ENCODE measurements at regions not wholly inside any gene's neighbourhood (a gene's known extent, or its start where the extent isn't known, plus 50 kb on each side); places are given as distances from the start of the nearest gene placed in this dataset.

DNA sequence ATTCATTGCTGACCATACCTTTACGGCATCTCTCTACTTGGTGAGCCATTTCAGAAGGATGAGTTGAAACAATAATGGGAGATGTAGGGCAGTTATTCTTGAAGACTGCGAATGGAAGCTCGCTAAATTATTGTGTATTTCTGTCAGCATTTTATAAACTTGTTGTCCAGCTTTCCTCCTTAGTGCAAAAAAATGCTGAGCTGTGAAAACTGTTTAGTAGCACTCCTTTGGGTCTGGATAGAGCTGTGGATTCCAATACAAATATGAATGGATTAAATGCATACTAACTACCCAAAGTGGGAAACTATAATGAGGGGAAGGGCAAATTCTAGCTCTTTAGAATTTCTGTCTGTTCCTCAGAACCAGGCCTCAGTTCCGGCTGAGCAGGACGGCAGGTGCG, 461.6 kb downstream of the TXNL1 start:
- H3K4me3 ChIP-seq (ENCODE audit: low read length), result no peak overlapping the region
- no peak overlapping the region for H3K9ac ChIP-seq (ENCODE audit: low read length)
- H3K27me3 ChIP-seq (ENCODE audit: control insufficient read depth, insufficient read depth, low read length), result no peaks in the 10 kb centered on the region
- H3K36me3 ChIP-seq (ENCODE audit: control insufficient read depth, low read depth, low read length), result no peaks in the 10 kb centered on the region
- H3K4me1 ChIP-seq (ENCODE audit: control insufficient read depth, low read depth, low read length), result peaks cover 12% of the 10 kb centered on the region
- H3K27ac ChIP-seq (ENCODE audit: low read length), result no peak overlapping the region
- H3K9me3 ChIP-seq (ENCODE audit: control insufficient read depth, low read depth, low read length), result no peaks in the 10 kb centered on the region

DNA sequence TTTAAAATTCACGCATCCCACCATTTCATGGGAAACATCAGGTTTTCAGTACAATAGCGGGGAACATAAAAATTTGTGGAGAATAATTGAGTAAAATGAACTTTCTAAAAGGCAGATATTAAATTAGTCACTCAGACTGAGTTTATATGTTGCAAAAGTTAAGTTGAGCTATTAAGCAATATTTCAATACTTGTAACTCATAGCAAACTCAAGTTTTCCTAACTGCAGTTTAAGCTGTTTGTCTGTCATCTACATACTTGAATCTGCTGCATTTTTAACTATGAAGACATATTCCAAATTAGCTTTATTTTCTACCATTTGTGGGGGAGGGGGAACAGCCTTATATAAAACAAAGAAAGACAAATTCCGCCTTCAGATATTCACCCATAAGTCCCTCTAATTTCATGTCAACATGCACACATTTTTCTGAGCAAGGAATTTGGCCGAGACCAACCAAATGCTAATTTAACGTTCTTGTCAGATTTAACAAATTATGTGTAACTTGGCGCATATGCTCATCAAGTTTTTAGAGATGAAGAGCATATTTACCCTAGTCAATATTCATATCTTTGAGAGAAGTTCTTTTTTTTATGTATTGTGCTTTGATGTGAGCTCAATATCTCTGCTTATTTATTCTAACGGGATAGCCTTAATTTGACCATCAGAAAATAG, 462.9 kb downstream of the TXNL1 start:
- no peak overlapping the region for H3K27ac ChIP-seq (ENCODE audit: low read length)
- no peaks in the 10 kb centered on the region for H3K27me3 ChIP-seq (ENCODE audit: control insufficient read depth, insufficient read depth, low read length)
- no peak overlapping the region for H3K4me3 ChIP-seq (ENCODE audit: low read length)
- no peaks in the 10 kb centered on the region for H3K9me3 ChIP-seq (ENCODE audit: control insufficient read depth, low read depth, low read length)
- no peaks in the 10 kb centered on the region for H3K36me3 ChIP-seq (ENCODE audit: control insufficient read depth, low read depth, low read length)
- H3K4me1 ChIP-seq (ENCODE audit: control insufficient read depth, low read depth, low read length), result peaks cover 12% of the 10 kb centered on the region
- no peak overlapping the region for H3K9ac ChIP-seq (ENCODE audit: low read length)

DNA sequence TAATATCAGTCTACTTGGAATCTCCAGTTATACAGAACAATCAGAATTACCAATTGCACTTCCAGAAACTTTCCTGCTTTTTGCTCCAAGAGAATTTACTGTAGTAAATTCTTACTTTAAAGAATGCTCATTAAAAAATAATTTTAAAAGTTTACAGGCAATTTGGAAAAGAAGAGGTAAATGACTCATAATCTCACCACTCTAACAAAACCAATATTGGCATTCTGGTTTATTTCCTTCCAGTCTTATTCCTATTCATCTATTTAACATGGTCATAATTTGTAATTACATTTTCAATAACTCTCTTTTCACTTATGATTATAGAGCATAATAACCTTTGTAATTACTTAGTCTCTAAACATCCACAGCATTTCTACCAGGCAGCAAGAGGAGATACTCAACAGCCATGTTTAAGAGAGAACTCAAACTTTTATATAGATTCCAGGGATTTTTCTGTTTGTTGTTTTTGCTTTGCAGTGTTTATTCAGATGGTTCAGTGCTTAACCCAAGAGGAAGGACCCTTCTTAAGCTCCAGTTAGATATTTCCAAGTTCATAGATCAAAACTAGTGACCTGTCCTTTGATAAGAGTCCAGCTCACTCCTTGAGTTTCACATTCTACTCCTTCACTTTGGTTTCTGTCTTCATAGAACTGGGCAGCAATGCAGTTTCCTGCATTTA, 464.7 kb downstream of the TXNL1 start:
- no peak overlapping the region for H3K27ac ChIP-seq (ENCODE audit: low read length)
- no peaks in the 10 kb centered on the region for H3K9me3 ChIP-seq (ENCODE audit: control insufficient read depth, low read depth, low read length)

DNA sequence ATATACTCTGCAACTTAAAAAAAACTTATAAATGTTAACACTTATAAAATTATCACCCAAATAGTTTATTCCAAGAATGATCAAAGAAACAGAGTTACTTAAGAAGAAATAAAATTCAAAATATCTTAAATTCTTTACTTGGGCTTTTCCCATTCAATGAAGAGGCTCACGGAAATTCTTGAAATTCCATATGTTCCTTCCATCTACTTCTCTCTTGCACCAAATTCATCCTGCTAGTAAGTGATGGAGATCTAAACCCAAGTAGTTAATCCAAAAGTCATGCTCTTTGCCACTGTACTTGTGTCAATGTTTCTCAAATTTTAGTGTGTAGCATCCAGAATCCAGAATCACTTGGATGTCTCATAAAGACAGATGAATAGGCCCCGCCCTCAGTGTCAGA, 465.9 kb downstream of the TXNL1 start:
- Histone ChIP-seq H3K27ac (ENCODE audit: low read length) (no peak overlapping the region), H3K36me3 (ENCODE audit: control insufficient read depth, low read depth, low read length) (no peaks in the 10 kb centered on the region), H3K27me3 (ENCODE audit: control insufficient read depth, insufficient read depth, low read length) (no peaks in the 10 kb centered on the region), H3K9ac (ENCODE audit: low read length) (no peak overlapping the region), H3K4me3 (ENCODE audit: low read length) (no peak overlapping the region), H3K9me3 (ENCODE audit: control insufficient read depth, low read depth, low read length) (no peaks in the 10 kb centered on the region), H3K4me1 (ENCODE audit: control insufficient read depth, low read depth, low read length) (peaks cover 22% of the 10 kb centered on the region)

More for the DNA sequence above, 464.7 kb downstream of the TXNL1 start:
- no peaks in the 10 kb centered on the region for H3K27me3 ChIP-seq (ENCODE audit: control insufficient read depth, insufficient read depth, low read length)
- H3K9ac ChIP-seq (ENCODE audit: low read length), result no peak overlapping the region
- H3K36me3 ChIP-seq (ENCODE audit: control insufficient read depth, low read depth, low read length), result no peaks in the 10 kb centered on the region
- no peak overlapping the region for H3K4me3 ChIP-seq (ENCODE audit: low read length)
- H3K4me1 ChIP-seq (ENCODE audit: control insufficient read depth, low read depth, low read length), result peaks cover 12% of the 10 kb centered on the region

DNA sequence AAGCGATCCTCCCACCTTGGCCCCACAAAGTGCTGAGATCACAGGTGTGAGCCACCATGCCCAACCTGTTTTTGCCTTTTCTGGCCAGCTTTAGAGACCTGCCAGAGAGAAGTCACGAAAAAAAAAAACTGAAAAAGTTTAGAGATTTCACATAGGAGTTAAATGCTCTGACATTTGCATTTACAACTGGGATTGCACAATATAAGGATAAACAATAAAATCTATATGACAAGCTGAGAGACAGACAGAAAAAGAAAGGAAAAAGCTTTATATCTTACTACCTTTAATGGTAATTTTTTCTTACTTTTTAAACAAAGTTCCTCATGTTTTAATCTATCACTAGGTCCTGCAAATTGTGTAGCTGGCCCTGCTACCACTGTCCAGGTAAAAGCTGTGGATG, 466.5 kb downstream of the TXNL1 start:
- Histone ChIP-seq H3K4me3 (ENCODE audit: low read length) (no peak overlapping the region), H3K27ac (ENCODE audit: low read length) (no peak overlapping the region), H3K27me3 (ENCODE audit: control insufficient read depth, insufficient read depth, low read length) (no peaks in the 10 kb centered on the region), H3K36me3 (ENCODE audit: control insufficient read depth, low read depth, low read length) (no peaks in the 10 kb centered on the region), H3K9ac (ENCODE audit: low read length) (no peak overlapping the region), H3K4me1 (ENCODE audit: control insufficient read depth, low read depth, low read length) (peaks cover 22% of the 10 kb centered on the region), H3K9me3 (ENCODE audit: control insufficient read depth, low read depth, low read length) (no peaks in the 10 kb centered on the region)

DNA sequence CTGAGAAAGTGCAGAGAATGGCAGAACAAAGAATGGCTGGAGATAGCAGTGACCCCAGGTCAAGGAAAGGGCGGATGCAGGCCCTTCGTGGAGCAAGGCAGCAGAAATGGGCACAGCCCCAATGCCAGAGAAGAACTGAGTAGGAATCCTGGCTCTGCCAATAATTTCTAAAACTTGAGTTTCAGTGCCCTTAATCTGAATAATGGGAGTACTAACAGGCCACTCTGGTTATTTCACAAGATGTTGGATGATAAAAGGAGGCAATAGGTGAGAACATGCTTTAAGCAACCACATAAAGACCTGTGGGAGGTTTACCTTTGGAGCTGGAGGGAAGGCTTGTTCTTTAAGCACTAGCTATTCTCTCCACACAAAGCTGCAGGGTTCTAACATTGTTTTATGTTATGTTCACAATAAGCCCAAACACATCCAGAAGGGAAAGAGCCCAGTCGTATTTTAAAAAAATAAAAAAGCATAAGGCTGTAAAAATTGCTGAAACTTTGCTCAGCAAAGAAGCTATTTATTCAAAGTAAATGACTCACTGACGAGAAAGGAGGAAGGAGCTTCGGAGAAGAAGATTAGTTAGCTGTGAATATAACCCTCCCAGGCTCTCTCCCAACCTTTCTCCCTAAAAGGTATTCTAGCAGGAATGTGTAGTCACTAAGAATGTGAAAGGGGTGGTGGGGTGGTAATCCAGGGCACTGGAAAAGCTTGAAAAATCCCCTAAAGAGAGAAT, 470.2 kb downstream of the TXNL1 start:
- Histone ChIP-seq H3K27me3 (ENCODE audit: control insufficient read depth, insufficient read depth, low read length) (no peaks in the 10 kb centered on the region), H3K27ac (ENCODE audit: low read length) (no peak overlapping the region), H3K9me3 (ENCODE audit: control insufficient read depth, low read depth, low read length) (no peaks in the 10 kb centered on the region), H3K4me3 (ENCODE audit: low read length) (no peak overlapping the region), H3K36me3 (ENCODE audit: control insufficient read depth, low read depth, low read length) (no peaks in the 10 kb centered on the region), H3K9ac (ENCODE audit: low read length) (peak overlapping the region; percentile 15), H3K4me1 (ENCODE audit: control insufficient read depth, low read depth, low read length) (peaks cover 22% of the 10 kb centered on the region)

DNA sequence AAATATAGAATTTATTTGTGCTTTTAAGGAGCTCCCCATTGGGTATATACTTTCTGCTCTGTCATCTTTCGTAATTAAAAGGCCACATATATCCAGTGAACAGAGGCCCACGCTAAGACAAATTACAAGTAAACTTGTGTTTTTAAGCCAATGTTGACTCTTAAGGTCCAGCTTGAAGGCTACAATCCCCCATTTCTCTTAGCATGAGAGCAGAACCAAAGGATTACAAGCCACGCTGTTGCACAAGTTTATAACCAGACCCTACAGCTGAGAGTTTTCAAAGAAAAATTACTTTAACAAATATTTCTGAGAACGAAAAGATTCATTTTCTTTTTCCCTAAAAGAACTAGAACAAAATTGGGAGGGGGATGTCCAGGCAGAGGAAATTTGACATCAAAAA, 471.0 kb downstream of the TXNL1 start:
- Histone ChIP-seq H3K9ac (ENCODE audit: low read length) (no peak overlapping the region), H3K9me3 (ENCODE audit: control insufficient read depth, low read depth, low read length) (no peaks in the 10 kb centered on the region), H3K27me3 (ENCODE audit: control insufficient read depth, insufficient read depth, low read length) (no peaks in the 10 kb centered on the region), H3K36me3 (ENCODE audit: control insufficient read depth, low read depth, low read length) (no peaks in the 10 kb centered on the region), H3K4me1 (ENCODE audit: control insufficient read depth, low read depth, low read length) (peaks cover 14% of the 10 kb centered on the region), H3K4me3 (ENCODE audit: low read length) (no peak overlapping the region), H3K27ac (ENCODE audit: low read length) (no peak overlapping the region)

DNA sequence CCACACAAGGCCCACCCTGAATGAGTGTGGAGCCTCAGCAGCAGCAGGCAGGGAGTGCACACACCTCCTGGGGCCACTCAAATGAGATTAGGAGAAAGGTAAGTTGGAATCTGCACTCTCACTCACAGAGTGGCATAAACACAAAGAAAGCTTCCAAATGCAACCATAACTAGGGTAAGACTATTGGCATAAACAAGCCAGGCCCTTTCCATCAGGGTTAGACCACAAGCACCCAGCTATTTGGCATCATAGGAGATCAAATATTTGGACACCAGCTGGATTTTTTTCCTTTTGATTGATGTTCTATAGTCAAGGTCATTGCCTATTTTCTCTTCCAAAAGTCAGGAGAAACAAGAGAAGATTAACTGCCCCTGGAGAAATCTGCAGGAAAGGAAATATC, 471.5 kb downstream of the TXNL1 start:
- no peak overlapping the region for H3K4me3 ChIP-seq (ENCODE audit: low read length)
- no peak overlapping the region for H3K9ac ChIP-seq (ENCODE audit: low read length)
- H3K36me3 ChIP-seq (ENCODE audit: control insufficient read depth, low read depth, low read length), result no peaks in the 10 kb centered on the region
- H3K27ac ChIP-seq (ENCODE audit: low read length), result no peak overlapping the region
- H3K9me3 ChIP-seq (ENCODE audit: control insufficient read depth, low read depth, low read length), result no peaks in the 10 kb centered on the region
- peaks cover 10% of the 10 kb centered on the region for H3K4me1 ChIP-seq (ENCODE audit: control insufficient read depth, low read depth, low read length)
- no peaks in the 10 kb centered on the region for H3K27me3 ChIP-seq (ENCODE audit: control insufficient read depth, insufficient read depth, low read length)

DNA sequence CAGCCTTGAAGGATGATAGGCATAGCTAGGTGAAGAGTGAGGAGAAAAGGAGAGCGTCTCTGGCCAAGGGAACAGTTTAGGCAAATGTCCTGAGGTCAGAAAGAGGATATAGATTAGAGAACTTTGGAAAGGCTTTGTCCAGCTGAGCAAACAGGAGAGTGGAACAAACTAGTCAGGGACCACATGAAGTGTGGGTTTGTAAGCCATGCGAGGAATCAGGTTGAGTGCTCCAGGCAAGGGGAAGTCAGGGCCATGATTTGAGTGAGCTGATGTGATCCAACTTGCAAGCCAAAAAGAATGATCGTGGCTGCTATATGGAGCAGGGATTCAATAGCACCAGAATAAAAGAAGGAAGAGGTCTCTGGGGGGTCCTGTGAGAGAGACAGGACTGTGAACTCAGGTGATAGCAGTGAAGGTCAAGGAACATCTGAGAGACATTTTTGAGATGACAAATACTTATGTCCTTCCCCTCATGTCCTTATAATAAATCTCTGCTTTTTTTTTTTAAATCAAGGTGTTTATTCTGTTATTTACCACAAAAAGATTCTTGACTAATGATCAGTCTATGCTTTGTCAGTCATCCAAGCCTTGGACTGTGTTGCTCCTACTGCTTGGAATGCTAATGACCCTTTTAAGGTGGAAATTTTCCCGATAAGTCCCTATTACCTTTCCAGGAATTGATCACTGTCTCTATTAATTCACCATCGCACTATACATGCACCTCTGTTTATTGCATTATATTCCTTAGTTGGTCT, 472.6 kb downstream of the TXNL1 start:
- Histone ChIP-seq H3K27ac (ENCODE audit: low read length) (no peak overlapping the region), H3K4me1 (ENCODE audit: control insufficient read depth, low read depth, low read length) (peaks cover 10% of the 10 kb centered on the region), H3K9ac (ENCODE audit: low read length) (no peak overlapping the region), H3K27me3 (ENCODE audit: control insufficient read depth, insufficient read depth, low read length) (no peaks in the 10 kb centered on the region), H3K9me3 (ENCODE audit: control insufficient read depth, low read depth, low read length) (no peaks in the 10 kb centered on the region), H3K4me3 (ENCODE audit: low read length) (no peak overlapping the region), H3K36me3 (ENCODE audit: control insufficient read depth, low read depth, low read length) (no peaks in the 10 kb centered on the region)

DNA sequence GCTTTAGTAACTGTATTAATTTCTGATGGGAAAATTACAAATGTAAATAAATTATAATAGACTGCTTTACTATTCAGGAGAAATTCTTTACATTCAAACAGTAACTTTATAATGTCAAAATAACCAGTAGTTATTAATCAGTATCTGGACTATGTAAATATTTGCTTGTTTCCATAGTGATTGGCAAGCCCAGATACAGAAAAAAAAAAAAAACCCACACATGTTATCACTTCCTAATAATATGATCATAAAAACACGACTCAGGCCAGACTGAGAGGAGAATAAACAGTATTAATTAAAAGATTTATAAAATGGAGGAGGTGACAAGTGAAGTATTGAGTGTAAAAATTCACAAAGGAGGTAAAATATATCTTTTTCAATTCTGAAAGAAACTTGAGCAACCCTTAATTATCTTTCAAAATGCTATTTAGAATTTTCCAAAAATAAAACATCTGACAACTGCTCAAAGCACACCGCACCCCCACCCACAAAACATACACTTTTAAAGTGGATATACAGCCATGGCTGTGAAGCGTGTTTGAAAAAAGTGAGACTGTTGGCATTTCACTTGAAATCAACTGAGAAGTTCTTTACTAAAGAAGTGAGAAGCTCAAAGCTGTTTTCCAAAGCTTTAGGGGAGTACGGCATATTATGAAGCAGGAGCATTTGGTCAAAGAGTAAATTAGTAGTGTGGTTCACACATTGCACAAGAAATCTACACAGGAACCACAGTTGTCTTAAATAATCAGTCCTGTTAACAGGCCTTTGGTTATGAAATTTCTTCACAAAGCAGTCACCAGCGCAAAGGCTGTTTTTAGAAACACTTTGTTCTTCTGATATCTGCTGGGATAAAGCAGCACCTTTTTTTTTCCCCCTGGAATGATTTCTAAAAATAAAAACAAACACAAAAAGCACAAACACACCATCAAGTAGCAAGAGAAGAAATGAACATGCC, 475.8 kb downstream of the TXNL1 start:
- Histone ChIP-seq H3K4me1 (ENCODE audit: control insufficient read depth, low read depth, low read length) (no peaks in the 10 kb centered on the region), H3K9me3 (ENCODE audit: control insufficient read depth, low read depth, low read length) (no peaks in the 10 kb centered on the region), H3K4me3 (ENCODE audit: low read length) (no peak overlapping the region), H3K27me3 (ENCODE audit: control insufficient read depth, insufficient read depth, low read length) (no peaks in the 10 kb centered on the region), H3K27ac (ENCODE audit: low read length) (no peak overlapping the region), H3K9ac (ENCODE audit: low read length) (no peak overlapping the region), H3K36me3 (ENCODE audit: control insufficient read depth, low read depth, low read length) (no peaks in the 10 kb centered on the region)
